Frontal cortex (tissue), 3 donors: ENCODE measurements at regions not wholly inside any gene's neighbourhood (a gene's known extent, or its start where the extent isn't known, plus 50 kb on each side); places are given as distances from the start of the nearest gene placed in this dataset.

Source experiments
- DNase-seq, 2 donors: peaks; one replicate each; pipeline ENCODE4 v3.0.0; 2012; ENCODE audit warnings: low spot score in 2 of 2
- FAIRE-seq: peaks from 2 replicates; lab custom pipeline; 2012; peaks lifted over from hg19 to GRCh38; lab: Jason Lieb, UNC
- donor health status: control.
- donor health status: control.
- donor health status: control.

DNA sequence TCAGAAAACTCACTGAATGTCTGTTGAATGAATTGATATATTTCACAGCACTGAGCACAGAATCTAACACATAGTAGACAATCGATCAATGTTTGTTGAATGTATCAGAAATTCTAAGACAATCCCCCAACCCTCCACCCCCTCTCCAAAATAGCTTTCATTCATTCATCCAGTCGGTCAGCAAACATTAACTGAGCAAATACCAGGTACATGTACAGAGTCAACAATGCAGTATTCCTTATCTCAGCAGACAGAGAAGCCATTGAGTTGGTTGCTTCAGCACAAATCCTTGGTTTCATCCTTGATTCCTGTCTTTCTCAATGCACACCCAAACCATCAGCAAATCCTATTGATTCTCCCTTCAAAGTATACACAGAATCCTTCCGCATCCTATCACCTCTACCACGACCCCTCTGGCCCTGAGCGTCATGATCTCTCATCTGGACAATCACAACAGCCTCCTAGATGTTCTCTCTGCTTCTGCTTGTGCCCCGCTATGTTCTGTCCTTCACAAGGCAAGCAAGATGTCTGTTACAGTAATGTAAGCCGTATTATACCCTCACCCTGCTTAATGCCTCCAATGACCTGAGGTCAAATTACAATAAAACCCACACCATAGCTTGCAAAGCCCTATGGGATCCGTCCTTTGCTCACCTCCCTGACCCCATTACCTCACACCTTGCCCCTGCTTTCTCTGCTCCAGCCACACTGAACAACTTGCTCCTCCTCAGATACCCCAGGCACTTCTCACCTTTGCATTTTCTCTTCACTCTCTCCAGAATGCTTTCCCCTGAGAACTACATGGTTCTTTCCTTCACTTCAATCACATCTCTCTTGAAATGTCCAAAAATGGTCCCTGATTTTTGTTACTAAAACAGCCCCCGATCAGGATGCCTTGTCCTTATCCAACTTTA lies 738.1 kb upstream of the TBX3 start:
- DNase-seq = no peak
- no peak for FAIRE-seq

DNA sequence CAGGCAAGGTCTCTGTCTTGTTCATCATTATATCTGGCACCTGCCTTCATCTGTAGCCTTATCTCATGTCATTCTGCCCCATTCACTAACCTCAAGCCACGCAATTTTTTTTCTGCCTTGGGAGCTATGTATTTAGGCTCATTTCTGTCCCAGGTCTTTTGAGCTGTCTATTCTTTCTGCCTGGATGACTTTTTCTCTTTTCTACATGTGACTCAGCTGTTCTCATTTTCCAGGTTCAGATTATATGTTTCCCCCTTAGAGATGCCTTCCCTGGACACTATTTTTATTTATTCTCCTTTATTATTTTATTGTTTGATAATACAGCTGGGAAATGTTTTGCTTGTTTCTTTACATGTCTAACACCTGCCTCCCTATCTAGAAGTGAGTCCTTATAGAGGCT lies 737.4 kb upstream of the TBX3 start:
- no peak for DNase-seq
- no peak for FAIRE-seq

- FAIRE-seq (no peak), DNase-seq (no peak)
These were observed 735.2 kb upstream of the TBX3 start for GRCh38 chr12:115419145-115419646.

DNA sequence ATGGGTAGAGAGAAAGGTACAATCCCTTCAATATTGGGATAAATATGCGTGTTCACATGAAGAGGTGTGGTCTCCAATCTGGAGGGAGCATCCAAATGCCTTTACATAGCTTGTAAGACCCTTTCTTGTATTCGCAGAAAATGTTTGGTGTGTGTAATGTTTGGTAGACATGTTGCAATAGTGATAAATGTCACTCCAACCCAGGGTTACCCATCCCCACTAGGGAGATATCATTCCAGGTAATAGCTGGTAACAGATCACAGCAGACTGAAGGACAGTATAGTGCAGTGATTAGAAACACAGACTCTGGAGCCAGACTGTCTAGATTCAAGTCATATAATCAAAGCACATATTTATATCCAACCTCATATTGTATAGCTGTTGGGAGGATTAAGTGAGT lies 733.6 kb upstream of the TBX3 start:
- FAIRE-seq (no peak), DNase-seq (no peak)

DNA sequence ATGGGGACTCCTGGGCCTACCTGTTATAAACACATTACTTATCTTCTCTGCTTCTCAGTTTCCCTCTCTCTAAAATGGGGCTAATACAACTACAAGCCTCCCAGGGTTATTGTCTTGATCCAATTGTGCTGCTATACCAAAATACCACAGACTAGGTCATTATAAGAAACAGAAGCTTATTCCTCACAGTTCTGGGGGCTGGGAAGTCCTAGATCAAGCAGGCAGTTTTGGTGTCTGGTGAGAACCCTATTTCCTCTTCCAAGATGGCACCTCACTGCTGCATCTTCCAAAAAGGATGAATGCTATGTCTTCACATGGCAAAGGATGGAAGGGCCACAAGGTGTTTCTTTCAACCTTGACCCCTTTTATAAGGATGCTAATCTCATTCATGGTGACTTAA lies 732.9 kb upstream of the TBX3 start:
- no peak for FAIRE-seq

GRCh38 chr12:115413626-115414025 lies 729.7 kb upstream of the TBX3 start:
- DNase-seq = no peak
- FAIRE-seq = no peak

More for the DNA sequence above, 732.9 kb upstream of the TBX3 start:
- DNase-seq = no peak

- DNase-seq = no peak
These were observed 728.9 kb upstream of the TBX3 start for GRCh38 chr12:115412831-115413230.

GRCh38 chr12:115411121-115411520 lies 727.1 kb upstream of the TBX3 start:
- FAIRE-seq (no peak), DNase-seq (no peak)

More at GRCh38 chr12:115412831-115413230, 728.9 kb upstream of the TBX3 start:
- no peak for FAIRE-seq

DNA sequence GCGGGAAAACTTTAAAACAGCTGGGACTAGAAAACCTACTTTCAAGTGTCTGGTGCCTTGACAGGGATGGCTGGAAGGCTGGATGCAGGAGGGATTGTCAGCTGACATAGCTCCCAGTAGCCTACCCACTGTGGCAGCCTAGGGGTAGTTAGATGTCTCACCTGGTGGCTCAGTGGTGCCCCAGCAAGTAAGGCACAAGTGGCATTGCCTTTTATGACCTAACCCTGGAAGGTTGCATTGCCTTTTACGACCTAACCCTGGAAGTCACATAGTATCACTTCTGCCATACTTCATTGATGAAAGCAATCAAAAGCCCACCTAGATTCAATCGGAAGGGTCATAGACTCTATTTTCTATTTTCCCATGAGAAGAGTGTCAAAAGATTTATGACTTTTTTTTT lies 724.7 kb upstream of the TBX3 start:
- FAIRE-seq = no peak
- DNase-seq = no peak

- no peak for FAIRE-seq
- no peak for DNase-seq
These were observed 723.7 kb upstream of the TBX3 start for GRCh38 chr12:115407723-115408122.

DNA sequence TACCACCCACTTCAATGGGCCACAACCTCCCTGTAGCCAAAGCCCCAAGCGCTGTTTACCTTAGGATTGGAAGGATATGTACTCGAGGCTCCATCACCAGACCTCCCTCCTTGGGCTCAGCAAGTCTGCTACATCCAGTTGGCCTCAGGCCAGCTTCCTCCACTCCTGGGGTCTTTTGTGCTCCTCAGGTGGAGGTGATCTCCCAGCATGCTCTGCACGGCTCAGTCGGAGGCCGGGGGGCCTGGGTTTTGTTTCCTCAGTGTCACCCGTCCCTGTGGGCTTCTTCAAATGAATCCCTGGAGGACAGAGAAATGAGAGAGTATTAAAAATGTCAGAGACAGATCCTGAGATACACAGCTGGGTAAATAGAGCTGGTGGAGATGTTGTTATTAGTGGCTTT lies 723.1 kb upstream of the TBX3 start:
- FAIRE-seq (no peak), DNase-seq (no peak)

GRCh38 chr12:115405471-115405860 lies 721.5 kb upstream of the TBX3 start:
- FAIRE-seq (no peak), DNase-seq (no peak)

- FAIRE-seq (no peak), DNase-seq (no peak)
These were observed 720.9 kb upstream of the TBX3 start for GRCh38 chr12:115404761-115405470.

DNA sequence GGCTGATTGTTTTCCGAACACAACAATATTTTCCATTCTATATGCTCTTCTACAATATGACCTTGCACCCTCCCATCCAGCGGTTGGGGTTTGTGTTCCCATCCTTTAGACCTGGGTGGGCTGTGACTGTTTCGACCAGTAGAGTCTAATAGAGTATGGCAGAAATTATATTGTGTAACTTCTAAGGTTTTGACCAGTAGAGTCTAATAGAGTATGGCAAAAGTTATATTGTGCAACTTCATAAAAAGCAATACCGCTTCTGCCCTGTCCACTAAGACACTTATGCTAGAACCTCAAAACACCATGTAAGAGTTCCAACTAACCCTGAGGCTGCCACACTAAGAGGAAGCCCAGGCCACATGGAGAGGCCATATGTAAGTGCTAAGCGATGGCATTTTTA lies 719.7 kb upstream of the TBX3 start:
- DNase-seq (no peak), FAIRE-seq (no peak)

GRCh38 chr12:115403253-115403652 lies 719.3 kb upstream of the TBX3 start:
- FAIRE-seq = no peak
- DNase-seq = no peak

DNA sequence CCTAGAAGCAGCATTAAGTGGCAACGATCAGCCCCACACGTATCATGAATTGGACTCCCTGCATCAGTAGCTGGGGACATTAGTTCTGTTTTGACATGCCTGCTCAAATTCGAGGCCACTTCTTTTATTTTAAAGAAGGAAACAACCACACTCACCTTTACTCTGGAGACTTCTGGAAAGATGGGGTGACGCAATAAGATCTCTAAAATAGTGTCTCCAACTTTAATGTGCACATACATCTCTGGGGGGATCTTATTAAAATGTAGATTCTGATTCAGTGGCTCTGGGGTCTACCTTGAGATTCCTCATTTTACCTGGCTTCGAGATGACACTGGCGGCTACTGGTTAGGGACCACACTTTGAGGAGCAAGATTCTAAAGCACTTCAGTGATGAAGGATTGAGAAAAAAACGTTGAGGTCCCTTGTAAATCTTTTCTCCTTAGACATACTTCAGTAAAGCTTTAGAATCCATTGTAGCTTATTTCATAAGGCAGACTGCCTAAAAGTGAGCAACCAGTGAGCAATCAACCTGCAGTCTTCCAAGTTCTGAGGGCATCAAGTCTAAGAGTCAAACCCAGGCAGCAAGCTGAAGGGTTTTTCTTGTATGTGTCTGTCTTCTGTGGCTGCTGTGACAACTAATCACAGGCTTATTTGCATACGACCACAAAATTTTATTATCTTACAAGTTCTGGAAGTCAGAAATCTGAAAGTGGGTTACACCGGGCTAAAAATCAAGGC lies 718.6 kb upstream of the TBX3 start:
- DNase-seq (no peak), FAIRE-seq (no peak)

GRCh38 chr12:115401761-115402160 lies 717.8 kb upstream of the TBX3 start:
- no peak for DNase-seq
- FAIRE-seq = no peak

GRCh38 chr12:115400011-115400410 lies 716.0 kb upstream of the TBX3 start:
- DNase-seq (no peak), FAIRE-seq (no peak)

DNA sequence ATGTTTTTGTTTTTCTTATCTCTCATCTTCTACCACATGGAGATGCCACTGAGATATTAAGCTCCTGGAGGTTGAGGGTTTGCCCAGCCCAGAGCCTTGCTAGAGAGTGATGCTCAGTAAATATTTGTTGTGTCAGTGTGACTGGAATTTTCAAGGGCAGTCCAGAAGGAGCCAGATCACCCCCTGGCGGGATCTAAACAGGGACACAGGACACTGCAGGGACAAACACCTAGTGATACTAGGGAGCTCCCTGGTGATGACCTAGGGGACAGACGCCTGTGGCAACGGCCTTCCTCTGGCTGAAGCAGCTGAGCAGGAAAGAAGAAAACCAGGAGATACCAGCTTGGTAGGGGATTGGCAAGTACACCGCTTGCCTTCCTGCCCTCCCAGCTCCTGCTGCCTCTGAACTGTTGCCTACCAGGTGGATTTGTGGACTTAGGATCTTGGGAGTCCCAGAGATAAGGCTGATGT lies 714.4 kb upstream of the TBX3 start:
- DNase-seq = no peak
- FAIRE-seq = no peak

- FAIRE-seq (no peak), DNase-seq (no peak)
These were observed 712.6 kb upstream of the TBX3 start for GRCh38 chr12:115396567-115396966.
